ENCODE measurements at regions not wholly inside any gene's neighbourhood (a gene's known extent, or its start where the extent isn't known, plus 50 kb on each side); places are given as distances from the start of the nearest gene placed in this dataset.

- Histone ChIP-seq H3K36me3 (ENCODE audit: control insufficient read depth, insufficient read depth, low read length) (no peaks in the 10 kb centered on the region), H4K8ac (ENCODE audit: low read depth in 2 of 2, low read length in 2 of 2) (no peak overlapping the region), H4K5ac (ENCODE audit: low read depth, low read length) (no peak overlapping the region), H2AK9ac (replicated peaks; ENCODE audit: low read depth, low read length, poor library complexity) (no peak overlapping the region), H3K4me1 (ENCODE audit: control insufficient read depth, insufficient read depth, low read length) (no peaks in the 10 kb centered on the region), H3K79me1 (ENCODE audit: low read depth in 1 of 2, low read length in 2 of 2) (no peaks in the 10 kb centered on the region), H3K14ac (replicated peaks; ENCODE audit: low read depth, low read length) (no peak overlapping the region), H2BK5ac (ENCODE audit: low read depth, low read length, poor library complexity, severe bottlenecking) (no peak overlapping the region), H3K27me3 (ENCODE audit: control insufficient read depth, insufficient read depth, low read length) (no peaks in the 10 kb centered on the region), H2BK120ac (ENCODE audit: low read depth, low read length) (no peak overlapping the region), H2AK5ac (ENCODE audit: low read depth, low read length) (no peak overlapping the region), H2BK20ac (ENCODE audit: low read depth, low read length) (no peak overlapping the region), H3K27ac (ENCODE audit: insufficient read depth, low read length) (no peak overlapping the region), H3K18ac (ENCODE audit: low read depth, low read length) (no peak overlapping the region), H2BK15ac (ENCODE audit: low read depth, low read length) (no peak overlapping the region), H3K9ac (ENCODE audit: low read depth, low read length) (no peak overlapping the region), H3K9me1 (ENCODE audit: insufficient read depth, low read length) (no peaks in the 10 kb centered on the region), H3K4me2 (ENCODE audit: low read depth, low read length) (no peak overlapping the region), H3K9me3 (ENCODE audit: control insufficient read depth, insufficient read depth, low read length) (peaks cover 7% of the 10 kb centered on the region), H4K91ac (ENCODE audit: insufficient read depth, low read depth, low read length) (no peak overlapping the region), H3K56ac (ENCODE audit: extremely low read depth, insufficient read depth, low read length) (no peak overlapping the region), H3K4ac (ENCODE audit: low read depth, low read length) (no peak overlapping the region), H3K23ac (ENCODE audit: low read depth, low read length) (no peak overlapping the region), H2AFZ (replicated peaks; ENCODE audit: low read length, poor library complexity) (no peak overlapping the region), H4K20me1 (ENCODE audit: insufficient read depth, low read length) (no peaks in the 10 kb centered on the region), H3K4me3 (ENCODE audit: insufficient read depth, low read depth, low read length) (no peak overlapping the region)
- no CpG with 5 or more reads among the region's 6 CpGs for WGBS, 2 experiments (ENCODE audit: extremely low coverage in 2 of 2, insufficient read length in 1 of 2)
- intact Hi-C loops (cut with micrococcal nuclease) (no loop called here), in situ Hi-C loops (cut with MboI; ENCODE audit: low sequenced_read_pairs) (no loop called here), dilution Hi-C loops (cut with HindIII; ENCODE audit: low sequenced_read_pairs, unreplicated experiment) (no loop called here)
- CTCF ChIA-PET: no interaction called here
- no peak for TF ChIP-seq CEBPB (IDR thresholded peaks at IDR 0.05; ENCODE audit: low read depth, low read length)
- TF ChIP-seq RFX5 (IDR thresholded peaks at IDR 0.05; ENCODE audit: low read depth, low read length): no peak
- TF ChIP-seq POLR2A (IDR thresholded peaks at IDR 0.05; ENCODE audit: low read depth, low read length): no peak
- no peak for TF ChIP-seq MAZ (IDR thresholded peaks at IDR 0.05; ENCODE audit: borderline replicate concordance, low read depth, low read length)
- TF ChIP-seq RAD21 (IDR thresholded peaks at IDR 0.05; ENCODE audit: low read length): no peak
- no peak for TF ChIP-seq NFE2L2 (IDR thresholded peaks at IDR 0.05; ENCODE audit: low read depth, low read length)
- TF ChIP-seq FOS (IDR thresholded peaks at IDR 0.05; ENCODE audit: low read depth, low read length): no peak
- TF ChIP-seq CTCF (conservative IDR thresholded peaks at IDR 0.05; ENCODE audit: low read depth, low read length): no peak
- TF ChIP-seq BHLHE40 (IDR thresholded peaks at IDR 0.05; ENCODE audit: low read depth, low read length): no peak
- no peak for TF ChIP-seq MAFK (IDR thresholded peaks at IDR 0.05; ENCODE audit: low read depth, low read length)
- TF ChIP-seq ELK1 (IDR thresholded peaks at IDR 0.05; ENCODE audit: borderline replicate concordance, low read depth, low read length): no peak
- no peak for TF ChIP-seq RCOR1 (IDR thresholded peaks at IDR 0.05; ENCODE audit: insufficient replicate concordance, low read length)
- TF ChIP-seq USF2 (IDR thresholded peaks at IDR 0.05; ENCODE audit: low read depth, low read length): no peak
- TF ChIP-seq CHD1 (IDR thresholded peaks at IDR 0.05; ENCODE audit: low read depth, low read length): no peak
- TF ChIP-seq MXI1 (IDR thresholded peaks at IDR 0.05; ENCODE audit: borderline replicate concordance, low read depth, low read length): no peak
- TF ChIP-seq SMC3 (IDR thresholded peaks at IDR 0.05; ENCODE audit: low read depth, low read length): no peak
- DNase-seq (no peak), ATAC-seq (ENCODE audit: low read depth) (no peak)
- POLR2A ChIA-PET (ENCODE audit: unreplicated experiment): no interaction called here
- BruUV-seq (replicated peaks): no TSS peak
These were observed 621.5 kb downstream of the QKI start for GRCh38 chr6:164035900-164036485.

Data from IMR-90 (cell line).